ENCODE measurements at regions not wholly inside any gene's neighbourhood (a gene's known extent, or its start where the extent isn't known, plus 50 kb on each side); places are given as distances from the start of the nearest gene placed in this dataset.

- H2AFZ ChIP-seq (ENCODE audit: low read depth), result no peak overlapping the region
- H3K4me3 ChIP-seq (ENCODE audit: low read depth in 2 of 2, low read length in 1 of 2), result no peak overlapping the region
- no peak overlapping the region for H3K9ac ChIP-seq
- 4% methylated on average over 2 of the region's 2 CpGs for WGBS (ENCODE audit: low lambda C conversion rate)
- H4K20me1 ChIP-seq (ENCODE audit: insufficient read depth), result no peaks in the 10 kb centered on the region
- ChIA-PET CTCF (no interaction called here), POLR2A (no interaction called here)
- H3K79me2 ChIP-seq (ENCODE audit: insufficient read depth), result no peaks in the 10 kb centered on the region
- no peaks in the 10 kb centered on the region; the same call in 1 of the 2 replicates for H3K27me3 ChIP-seq (ENCODE audit: insufficient read depth)
- no peaks in the 10 kb centered on the region for H3K36me3 ChIP-seq (replicated peaks in 1 of 2; ENCODE audit: control insufficient read depth in 1 of 2, insufficient read depth in 2 of 2, low read length in 1 of 2)
- no peak overlapping the region for H3K27ac ChIP-seq (ENCODE audit: low read depth in 2 of 2, low read length in 1 of 2)
- TF ChIP-seq RFX5 (IDR thresholded peaks at IDR 0.05; ENCODE audit: low read length) (no peak), FOXJ3 (CRISPR knock-in tag; IDR thresholded peaks at IDR 0.05) (no peak), FOSL2 (IDR thresholded peaks at IDR 0.05; ENCODE audit: borderline replicate concordance, low read depth) (no peak), MXI1 (IDR thresholded peaks at IDR 0.05; ENCODE audit: low read depth, low read length) (no peak), TEAD4 (IDR thresholded peaks at IDR 0.05; ENCODE audit: borderline replicate concordance, insufficient read depth) (no peak), TAF1 (IDR thresholded peaks at IDR 0.05; ENCODE audit: borderline replicate concordance, low read depth, low read length) (no peak), PBX3 (IDR thresholded peaks at IDR 0.05) (no peak)
- H3K4me1 ChIP-seq (ENCODE audit: control insufficient read depth in 1 of 2, insufficient read depth in 2 of 2, low read depth in 1 of 2, low read length in 1 of 2), result no peaks in the 10 kb centered on the region
- no peak overlapping the region for H3K4me2 ChIP-seq
- H3F3A ChIP-seq (replicated peaks; ENCODE audit: insufficient read depth), result no peaks in the 10 kb centered on the region
- no peak for DNase-seq
- H3K9me3 ChIP-seq, result no peaks in the 10 kb centered on the region
- H3K9me2 ChIP-seq, result no peaks in the 10 kb centered on the region
Observed at GRCh38 chr2:65671670-65672242, 239.4 kb upstream of the SPRED2 start.

GRCh38 chr2:65669574-65669973 is 237.2 kb upstream of the SPRED2 start:
- Histone ChIP-seq H3K4me1 (ENCODE audit: control insufficient read depth in 1 of 2, insufficient read depth in 2 of 2, low read depth in 1 of 2, low read length in 1 of 2) (no peaks in the 10 kb centered on the region), H3F3A (replicated peaks; ENCODE audit: insufficient read depth) (no peaks in the 10 kb centered on the region), H3K27me3 (ENCODE audit: insufficient read depth) (no peaks in the 10 kb centered on the region; the same call in 1 of the 2 replicates), H3K9me2 (no peaks in the 10 kb centered on the region), H3K4me2 (no peak overlapping the region), H3K9me3 (no peaks in the 10 kb centered on the region), H3K79me2 (ENCODE audit: insufficient read depth) (no peaks in the 10 kb centered on the region), H3K9ac (no peak overlapping the region), H4K20me1 (ENCODE audit: insufficient read depth) (no peaks in the 10 kb centered on the region), H3K27ac (ENCODE audit: low read depth in 2 of 2, low read length in 1 of 2) (no peak overlapping the region), H2AFZ (ENCODE audit: low read depth) (no peak overlapping the region), H3K4me3 (ENCODE audit: low read depth in 2 of 2, low read length in 1 of 2) (no peak overlapping the region), H3K36me3 (replicated peaks in 1 of 2; ENCODE audit: control insufficient read depth in 1 of 2, insufficient read depth in 2 of 2, low read length in 1 of 2) (no peaks in the 10 kb centered on the region)
- WGBS (ENCODE audit: low lambda C conversion rate), result 33% methylated on average over 2 of the region's 2 CpGs
- ChIA-PET CTCF (no interaction called here), POLR2A (no interaction called here)
- no peak for DNase-seq
- TF ChIP-seq FOXJ3 (CRISPR knock-in tag; IDR thresholded peaks at IDR 0.05), result no peak
- no peak for TF ChIP-seq PBX3 (IDR thresholded peaks at IDR 0.05)
- no peak for TF ChIP-seq NFIC (IDR thresholded peaks at IDR 0.05; ENCODE audit: borderline replicate concordance)
- no peak for TF ChIP-seq CHD2 (IDR thresholded peaks at IDR 0.05; ENCODE audit: low read length, partially characterized antibody)
- TF ChIP-seq, protein P1, sequence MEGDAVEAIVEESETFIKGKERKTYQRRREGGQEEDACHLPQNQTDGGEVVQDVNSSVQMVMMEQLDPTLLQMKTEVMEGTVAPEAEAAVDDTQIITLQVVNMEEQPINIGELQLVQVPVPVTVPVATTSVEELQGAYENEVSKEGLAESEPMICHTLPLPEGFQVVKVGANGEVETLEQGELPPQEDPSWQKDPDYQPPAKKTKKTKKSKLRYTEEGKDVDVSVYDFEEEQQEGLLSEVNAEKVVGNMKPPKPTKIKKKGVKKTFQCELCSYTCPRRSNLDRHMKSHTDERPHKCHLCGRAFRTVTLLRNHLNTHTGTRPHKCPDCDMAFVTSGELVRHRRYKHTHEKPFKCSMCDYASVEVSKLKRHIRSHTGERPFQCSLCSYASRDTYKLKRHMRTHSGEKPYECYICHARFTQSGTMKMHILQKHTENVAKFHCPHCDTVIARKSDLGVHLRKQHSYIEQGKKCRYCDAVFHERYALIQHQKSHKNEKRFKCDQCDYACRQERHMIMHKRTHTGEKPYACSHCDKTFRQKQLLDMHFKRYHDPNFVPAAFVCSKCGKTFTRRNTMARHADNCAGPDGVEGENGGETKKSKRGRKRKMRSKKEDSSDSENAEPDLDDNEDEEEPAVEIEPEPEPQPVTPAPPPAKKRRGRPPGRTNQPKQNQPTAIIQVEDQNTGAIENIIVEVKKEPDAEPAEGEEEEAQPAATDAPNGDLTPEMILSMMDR (IDR thresholded peaks at IDR 0.05), result no peak
- TF ChIP-seq MXI1 (IDR thresholded peaks at IDR 0.05; ENCODE audit: low read depth, low read length), result no peak
- TF ChIP-seq EP300 (IDR thresholded peaks at IDR 0.05; ENCODE audit: borderline replicate concordance in 1 of 2, low read depth in 1 of 2, low read length in 1 of 2), result no peak
